Caco-2 (cell line): ENCODE measurements at regions not wholly inside any gene's neighbourhood (a gene's known extent, or its start where the extent isn't known, plus 50 kb on each side); places are given as distances from the start of the nearest gene placed in this dataset.

ENCODE experiments used
- BruUV-seq: library from RNA; stranded (reverse); fragments of 400-500 nt; replicated peaks from 2 replicates; lab custom pipeline; 2021; lab: Mats Ljungman, UMichigan
- CTCF ChIA-PET: fragments of 300-600 bp; sonication (Branson Sonifier 250); formaldehyde crosslinking; loops from one replicate; lab custom pipeline; 2022; ENCODE audit warnings: antibody characterized with exemption; lab: Charles Lee
- POLR2A ChIA-PET: fragments of 300-600 bp; sonication (Branson Sonifier 250); formaldehyde crosslinking; loops from one replicate; lab custom pipeline; 2022; ENCODE audit warnings: antibody characterized with exemption; lab: Charles Lee
- DNase-seq, 2 experiments: peaks; one replicate each; pipeline versions ENCODE4 v3.0.0 to v3.0.0-alpha.2; 2020 to 2022
- H3K27me3 ChIP-seq: replicated peaks from 2 replicates; pipeline ENCODE4 v1.6.0; 2011; ENCODE audit warnings: low read length; ENCODE audit not compliant: control insufficient read depth, insufficient read depth
- H3K36me3 ChIP-seq: 2 replicates; pipeline ENCODE4 v1.5.1; 2011; ENCODE audit warnings: low read length; ENCODE audit not compliant: control insufficient read depth, insufficient read depth
- H3K4me1 ChIP-seq: fragments of 250-450 bp; sonication (Bioruptor Pico); 2 replicates; pipeline ENCODE4 v1.5.1; 2020; ENCODE audit warnings: mild to moderate bottlenecking
- H3K4me3 ChIP-seq: 2 replicates; pipeline ENCODE4 v1.5.1; 2011; ENCODE audit warnings: low read depth, mild to moderate bottlenecking, control low read depth, low read length
- H3K9me3 ChIP-seq: fragments of 250-450 bp; sonication (Bioruptor Pico); 2 replicates; pipeline ENCODE4 v1.5.1; 2020; ENCODE audit warnings: mild to moderate bottlenecking, moderate library complexity
- H3K27ac Mint-ChIP-seq: one replicate; pipeline ENCODE4 v1.8.0; 2022; ENCODE audit warnings: mixed read lengths; ENCODE audit not compliant: unreplicated experiment
- H3K27me3 Mint-ChIP-seq: one replicate; pipeline ENCODE4 v1.8.0; 2022; ENCODE audit warnings: mixed read lengths; ENCODE audit not compliant: insufficient read depth, unreplicated experiment
- H3K36me3 Mint-ChIP-seq: one replicate; pipeline ENCODE4 v1.8.0; 2022; ENCODE audit warnings: mild to moderate bottlenecking, mixed read lengths; ENCODE audit not compliant: insufficient read depth, unreplicated experiment
- H3K4me1 Mint-ChIP-seq: one replicate; pipeline ENCODE4 v1.8.0; 2022; ENCODE audit warnings: low read depth, mixed read lengths; ENCODE audit not compliant: unreplicated experiment
- H3K4me3 Mint-ChIP-seq: one replicate; pipeline ENCODE4 v1.8.0; 2022; ENCODE audit warnings: mild to moderate bottlenecking, moderate library complexity, mixed read lengths; ENCODE audit not compliant: unreplicated experiment
- H3K9me3 Mint-ChIP-seq: one replicate; pipeline ENCODE4 v1.8.0; 2022; ENCODE audit warnings: mixed read lengths; ENCODE audit not compliant: unreplicated experiment
- intact Hi-C: fragments of 100-400 bp; cut with micrococcal nuclease; formaldehyde crosslinking; loops from one replicate; pipeline ENCODE4 v1.10.0; 2022; ENCODE audit not compliant: unreplicated experiment
- TF ChIP-seq, protein P1 (sequence below), 2 experiments: fragments of 200-600 bp in 1 of 2; IDR thresholded peaks; 1 replicate in 1 of 2; 2 replicates in 1 of 2; pipeline versions ENCODE4 v1.5.1 to v1.8.0; 2011 to 2022; ENCODE audit warnings: antibody characterized with exemption in 1 of 2, control low read depth in 1 of 2, inconsistent platforms in 1 of 2, low read depth in 1 of 2, low read length in 1 of 2, mild to moderate bottlenecking in 1 of 2, moderate library complexity in 1 of 2; ENCODE audit not compliant: insufficient read depth in 1 of 2, severe bottlenecking in 1 of 2, unreplicated experiment in 1 of 2

GRCh38 chr1:217948741-217949140, 317.6 kb downstream of the SPATA17 start:
- intact Hi-C loops = no loop called here
- Mint-ChIP-seq H3K36me3 (no peaks in the 10 kb centered on the region), H3K27me3 (peaks cover 3% of the 10 kb centered on the region), H3K27ac (no peak overlapping the region), H3K9me3 (no peaks in the 10 kb centered on the region), H3K4me3 (no peak overlapping the region), H3K4me1 (no peaks in the 10 kb centered on the region)
- no peak for DNase-seq
- no peaks in the 10 kb centered on the region for H3K9me3 ChIP-seq
- H3K4me3 ChIP-seq = no peak overlapping the region
- TF ChIP-seq, protein P1, sequence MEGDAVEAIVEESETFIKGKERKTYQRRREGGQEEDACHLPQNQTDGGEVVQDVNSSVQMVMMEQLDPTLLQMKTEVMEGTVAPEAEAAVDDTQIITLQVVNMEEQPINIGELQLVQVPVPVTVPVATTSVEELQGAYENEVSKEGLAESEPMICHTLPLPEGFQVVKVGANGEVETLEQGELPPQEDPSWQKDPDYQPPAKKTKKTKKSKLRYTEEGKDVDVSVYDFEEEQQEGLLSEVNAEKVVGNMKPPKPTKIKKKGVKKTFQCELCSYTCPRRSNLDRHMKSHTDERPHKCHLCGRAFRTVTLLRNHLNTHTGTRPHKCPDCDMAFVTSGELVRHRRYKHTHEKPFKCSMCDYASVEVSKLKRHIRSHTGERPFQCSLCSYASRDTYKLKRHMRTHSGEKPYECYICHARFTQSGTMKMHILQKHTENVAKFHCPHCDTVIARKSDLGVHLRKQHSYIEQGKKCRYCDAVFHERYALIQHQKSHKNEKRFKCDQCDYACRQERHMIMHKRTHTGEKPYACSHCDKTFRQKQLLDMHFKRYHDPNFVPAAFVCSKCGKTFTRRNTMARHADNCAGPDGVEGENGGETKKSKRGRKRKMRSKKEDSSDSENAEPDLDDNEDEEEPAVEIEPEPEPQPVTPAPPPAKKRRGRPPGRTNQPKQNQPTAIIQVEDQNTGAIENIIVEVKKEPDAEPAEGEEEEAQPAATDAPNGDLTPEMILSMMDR (IDR thresholded peaks at IDR 0.05; ENCODE audit: insufficient read depth in 1 of 2, low read depth in 1 of 2, low read length in 1 of 2, severe bottlenecking in 1 of 2, unreplicated experiment in 1 of 2) = no peak
- H3K4me1 ChIP-seq = no peaks in the 10 kb centered on the region
- H3K27me3 ChIP-seq = no peaks in the 10 kb centered on the region; the same call in 1 of the 2 replicates
- ChIA-PET CTCF (no interaction called here), POLR2A (no interaction called here)
- no peaks in the 10 kb centered on the region for H3K36me3 ChIP-seq
- no TSS peak for BruUV-seq

DNA sequence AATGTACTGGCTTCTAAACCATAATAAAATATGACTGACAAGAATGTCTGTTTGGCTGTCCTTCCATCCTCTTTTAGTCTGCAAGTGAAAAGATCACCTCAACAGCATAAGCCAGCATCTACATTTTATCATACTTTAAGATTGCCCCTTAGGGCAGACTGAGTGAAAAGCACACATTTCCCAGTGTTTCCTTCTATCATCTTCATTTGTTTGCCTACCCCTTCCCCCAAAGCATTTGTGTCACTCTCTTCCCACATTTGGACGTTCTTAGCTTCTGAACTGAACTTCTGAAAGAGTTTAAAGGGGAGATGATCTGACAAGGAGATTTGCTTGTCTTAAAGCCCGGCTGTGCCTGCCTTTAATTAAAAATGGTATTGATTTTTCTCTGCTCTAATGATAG, 322.2 kb downstream of the SPATA17 start:
- ChIA-PET POLR2A (no interaction called here), CTCF (no interaction called here)
- no peak overlapping the region for H3K27ac Mint-ChIP-seq
- TF ChIP-seq, protein P1 (IDR thresholded peaks at IDR 0.05; ENCODE audit: insufficient read depth in 1 of 2, low read depth in 1 of 2, low read length in 1 of 2, severe bottlenecking in 1 of 2, unreplicated experiment in 1 of 2) = no peak
- no TSS peak for BruUV-seq
- no peaks in the 10 kb centered on the region for H3K36me3 ChIP-seq
- no peak overlapping the region for H3K4me3 ChIP-seq
- DNase-seq = no peak
- no peaks in the 10 kb centered on the region for H3K9me3 ChIP-seq
- H3K4me1 Mint-ChIP-seq = no peaks in the 10 kb centered on the region
- no peaks in the 10 kb centered on the region for H3K9me3 Mint-ChIP-seq
- no peaks in the 10 kb centered on the region for H3K36me3 Mint-ChIP-seq
- H3K4me1 ChIP-seq = no peaks in the 10 kb centered on the region
- H3K4me3 Mint-ChIP-seq = no peak overlapping the region
- intact Hi-C loops = no loop called here
- no peaks in the 10 kb centered on the region; the same call in 1 of the 2 replicates for H3K27me3 ChIP-seq
- H3K27me3 Mint-ChIP-seq = no peaks in the 10 kb centered on the region

DNA sequence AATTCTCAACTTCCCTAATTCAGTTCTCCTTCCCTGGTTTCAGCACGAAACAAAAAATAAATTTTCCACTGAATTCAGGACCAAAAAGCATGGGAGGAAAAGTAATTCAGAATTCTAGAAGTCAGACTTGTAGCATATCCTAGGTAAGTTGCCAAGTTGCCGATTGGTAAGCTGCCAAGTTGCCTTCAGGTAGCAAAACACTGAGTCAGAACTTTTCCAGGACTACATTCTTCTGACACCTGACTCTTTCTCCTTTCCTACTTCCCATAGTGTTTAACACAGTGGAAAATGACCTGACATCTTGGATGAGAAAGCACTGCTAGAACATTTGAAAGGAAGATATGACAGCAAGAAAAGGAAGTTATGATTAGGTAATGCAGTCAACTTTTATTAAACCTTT, 322.8 kb downstream of the SPATA17 start:
- Histone ChIP-seq H3K36me3 (no peaks in the 10 kb centered on the region), H3K27me3 (no peaks in the 10 kb centered on the region; the same call in 1 of the 2 replicates), H3K4me1 (no peaks in the 10 kb centered on the region), H3K9me3 (no peaks in the 10 kb centered on the region), H3K4me3 (no peak overlapping the region)
- POLR2A ChIA-PET = no interaction called here
- Mint-ChIP-seq H3K36me3 (no peaks in the 10 kb centered on the region), H3K27me3 (no peaks in the 10 kb centered on the region), H3K4me3 (no peak overlapping the region), H3K27ac (no peak overlapping the region), H3K4me1 (no peaks in the 10 kb centered on the region), H3K9me3 (no peaks in the 10 kb centered on the region)
- no peak for DNase-seq
- CTCF ChIA-PET = no interaction called here
- intact Hi-C loops = no loop called here
- TF ChIP-seq, protein P1 (IDR thresholded peaks at IDR 0.05; ENCODE audit: insufficient read depth in 1 of 2, low read depth in 1 of 2, low read length in 1 of 2, severe bottlenecking in 1 of 2, unreplicated experiment in 1 of 2) = no peak
- BruUV-seq = no TSS peak
